ENCODE measurements at regions not wholly inside any gene's neighbourhood (a gene's known extent, or its start where the extent isn't known, plus 50 kb on each side); places are given as distances from the start of the nearest gene placed in this dataset.
"Not testable (repeated sequence)": the region's sequence is repeated elsewhere in the genome, so short reads cannot be mapped to it uniquely, and the experiment has no call there.

GRCh38 chr7:125088555-125088954 lies 158.9 kb upstream of the POT1 start:
- DNase-seq: no peak

DNA sequence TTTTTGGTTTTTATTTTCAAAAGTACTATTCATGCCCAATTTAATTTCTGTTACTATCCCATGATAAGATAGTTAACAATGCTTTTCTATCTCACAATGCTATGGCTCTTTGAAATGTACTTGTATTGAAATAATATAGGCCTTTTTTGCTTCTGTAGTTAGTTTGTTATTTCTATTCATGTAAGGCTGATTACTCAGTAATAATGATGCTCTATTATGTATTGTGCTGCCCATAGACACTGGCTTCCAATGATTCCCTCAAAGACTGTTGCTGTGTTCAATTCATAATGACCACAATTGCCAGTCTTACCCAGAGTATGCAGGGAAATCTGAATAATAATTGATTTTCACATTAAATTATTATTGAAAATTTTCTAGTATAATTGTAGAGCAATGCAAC lies 155.5 kb upstream of the POT1 start:
- no peak for DNase-seq

- DNase-seq: no peak
Observed at GRCh38 chr7:125084196-125084595, 154.6 kb upstream of the POT1 start.

- no peak for DNase-seq
Observed at GRCh38 chr7:125074141-125074540, 144.5 kb upstream of the POT1 start.

GRCh38 chr7:125065546-125065945 lies 135.9 kb upstream of the POT1 start:
- no peak for DNase-seq

DNA sequence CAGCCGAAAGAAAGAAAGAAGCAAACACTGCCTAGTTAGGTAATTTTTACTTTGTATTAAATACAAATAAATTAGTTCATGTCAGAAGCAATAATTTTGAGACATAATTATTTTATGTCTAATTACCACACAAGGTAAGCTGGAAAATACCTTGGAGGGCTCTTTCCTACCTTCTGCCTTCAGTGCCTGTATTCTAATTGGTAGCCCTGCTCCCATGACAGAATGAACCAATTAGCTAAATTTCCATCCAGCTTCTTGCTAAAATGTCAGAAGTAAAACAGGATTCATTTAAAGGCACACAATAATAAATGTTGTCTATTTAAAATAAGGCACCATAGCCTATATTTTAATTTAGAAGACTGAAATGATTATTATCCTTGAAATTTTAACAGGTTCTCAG lies 135.4 kb upstream of the POT1 start:
- no peak for DNase-seq

DNA sequence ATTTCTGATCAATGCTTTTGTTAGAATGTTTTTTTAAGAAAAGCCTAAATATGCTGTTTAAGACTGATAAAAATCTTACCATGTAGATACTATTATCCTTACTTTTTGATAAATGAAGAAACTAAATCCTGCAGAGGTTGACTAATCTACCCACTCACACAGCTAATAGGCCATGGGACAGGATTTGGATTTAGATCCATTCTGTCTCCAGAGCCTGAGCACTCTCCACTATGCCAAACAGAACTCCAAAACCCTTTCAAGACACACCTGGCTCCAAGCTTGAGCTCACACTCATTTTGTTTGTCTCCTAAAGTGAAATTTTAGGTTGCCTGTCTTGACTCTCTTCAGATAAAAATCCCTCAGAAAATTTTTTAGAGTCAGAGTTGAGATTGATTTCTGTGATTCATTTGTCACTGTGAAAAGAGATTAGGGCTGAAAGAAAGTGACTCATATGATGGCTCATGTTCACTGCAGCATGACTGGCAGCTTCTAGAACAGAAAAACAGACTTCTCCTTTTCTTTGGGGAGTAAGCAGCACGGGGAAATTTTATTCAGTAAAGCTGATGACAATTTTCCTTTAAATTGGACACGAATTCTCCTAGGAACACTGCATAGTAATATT lies 132.3 kb upstream of the POT1 start:
- DNase-seq: no peak

GRCh38 chr7:125061083-125061745 lies 131.6 kb upstream of the POT1 start:
- not testable (repeated sequence) for DNase-seq

DNA sequence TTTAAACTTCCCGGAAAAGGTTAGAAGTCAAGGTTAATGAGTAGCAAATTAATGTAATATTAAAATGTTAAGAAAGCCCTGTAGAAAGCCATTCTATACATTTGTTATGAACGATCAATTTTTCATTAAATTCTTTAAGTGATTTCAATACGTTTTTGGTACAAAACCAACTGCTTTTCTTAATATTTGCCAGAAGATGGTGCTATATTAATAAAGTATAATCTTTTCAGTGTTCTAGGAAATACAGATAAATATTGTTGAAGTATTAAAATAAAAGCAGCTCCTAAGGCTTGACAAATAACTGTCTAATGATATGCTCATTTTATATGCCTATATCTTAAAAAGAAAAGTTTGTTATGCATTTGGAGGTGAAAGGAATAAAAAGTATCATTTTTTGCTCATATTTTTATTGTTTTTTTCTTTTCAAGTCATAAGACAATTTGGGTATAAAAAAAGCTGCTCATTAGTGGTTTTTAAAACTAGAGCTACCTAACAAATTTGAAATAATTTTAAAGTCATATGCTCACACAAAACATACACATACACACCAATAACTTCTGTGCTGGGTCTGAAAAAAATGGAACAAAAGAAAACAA lies 130.3 kb upstream of the POT1 start:
- no peak for DNase-seq

DNA sequence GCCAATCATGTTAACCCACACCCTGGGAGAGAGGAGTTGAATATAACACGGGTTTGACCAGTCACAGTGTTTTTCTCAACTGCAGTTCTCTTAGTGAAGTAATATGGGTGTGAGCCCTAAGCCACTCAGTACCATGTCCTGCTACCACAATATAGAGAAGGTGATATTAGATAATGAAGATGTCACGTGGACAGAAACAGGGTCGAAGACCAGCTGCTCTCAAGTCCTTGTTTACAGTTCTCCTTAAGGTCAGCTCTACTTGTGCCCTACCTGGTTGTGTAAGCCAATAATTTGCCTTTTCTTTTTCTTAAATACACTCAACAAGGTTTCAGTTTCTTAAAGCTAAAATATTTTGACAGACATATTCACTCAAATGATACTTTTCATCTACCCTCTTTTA lies 128.3 kb upstream of the POT1 start:
- no peak for DNase-seq

- DNase-seq: no peak
Observed at GRCh38 chr7:125055376-125055775, 125.8 kb upstream of the POT1 start.

GRCh38 chr7:125046767-125047166 lies 117.1 kb upstream of the POT1 start:
- no peak for DNase-seq

GRCh38 chr7:125033506-125033905 lies 103.9 kb upstream of the POT1 start:
- DNase-seq: no peak

DNA sequence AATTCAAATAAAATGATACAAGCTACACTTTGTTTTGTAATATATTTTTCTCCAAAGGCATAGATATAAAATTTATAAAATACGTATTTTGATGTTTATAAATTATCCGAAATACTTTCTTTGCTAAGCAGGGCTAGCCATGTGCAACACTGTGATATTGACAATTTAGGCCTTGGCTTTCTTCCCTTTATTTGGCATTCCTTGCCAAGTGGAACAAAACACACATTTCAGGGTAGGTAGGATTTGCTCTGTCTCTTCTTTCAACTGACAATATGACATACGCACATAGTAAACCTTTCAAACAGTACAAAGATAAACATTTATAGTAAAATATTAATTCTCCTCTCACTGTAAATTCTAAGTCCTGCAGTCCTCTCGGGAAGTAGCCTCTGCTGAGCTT lies 103.3 kb upstream of the POT1 start:
- DNase-seq: no peak

GRCh38 chr7:125030756-125031387 lies 101.2 kb upstream of the POT1 start:
- DNase-seq: no peak

DNA sequence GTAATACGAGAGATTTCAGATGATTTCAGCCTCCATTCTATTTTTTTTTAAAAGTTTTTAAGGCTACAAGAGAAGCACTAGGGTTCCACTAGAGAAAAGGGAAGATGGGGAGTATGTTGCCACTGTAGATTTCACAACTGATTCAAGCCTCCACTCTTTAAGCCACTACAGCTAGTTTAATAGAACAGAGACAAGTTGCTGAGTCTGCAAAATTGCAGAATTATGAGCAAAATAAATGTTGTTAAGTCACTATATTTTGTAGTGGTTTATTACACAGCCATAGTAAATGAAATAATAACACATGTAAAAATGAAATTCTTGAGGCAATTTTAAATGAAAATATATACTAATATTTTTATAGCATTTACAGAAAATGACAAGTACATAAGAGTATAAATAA lies 96.0 kb upstream of the POT1 start:
- DNase-seq: no peak

- DNase-seq: no peak
Observed at GRCh38 chr7:125020801-125021200, 91.2 kb upstream of the POT1 start.

DNA sequence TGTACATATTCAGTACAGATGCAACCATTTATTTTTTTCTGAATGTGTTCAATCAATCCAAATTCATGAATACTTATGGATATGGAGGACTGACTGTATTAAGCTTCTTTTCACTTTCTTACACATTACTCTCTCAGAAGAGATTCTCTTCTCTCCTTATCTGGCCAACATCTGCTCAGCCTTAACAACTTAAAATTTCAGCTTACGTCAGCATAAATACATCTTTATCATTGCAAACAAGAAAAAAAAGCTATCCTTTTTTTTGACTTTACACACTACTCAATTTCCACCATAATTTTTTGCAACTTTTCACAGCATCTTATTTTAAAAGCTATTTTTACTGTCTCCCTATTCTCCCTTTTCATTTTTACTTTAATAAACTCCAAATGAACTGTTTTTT lies 80.9 kb upstream of the POT1 start:
- DNase-seq: no peak

- no peak for DNase-seq
Observed at GRCh38 chr7:124996778-124997177, 67.2 kb upstream of the POT1 start.

GRCh38 chr7:124992851-124993562 lies 63.4 kb upstream of the POT1 start:
- DNase-seq: no peak

DNA sequence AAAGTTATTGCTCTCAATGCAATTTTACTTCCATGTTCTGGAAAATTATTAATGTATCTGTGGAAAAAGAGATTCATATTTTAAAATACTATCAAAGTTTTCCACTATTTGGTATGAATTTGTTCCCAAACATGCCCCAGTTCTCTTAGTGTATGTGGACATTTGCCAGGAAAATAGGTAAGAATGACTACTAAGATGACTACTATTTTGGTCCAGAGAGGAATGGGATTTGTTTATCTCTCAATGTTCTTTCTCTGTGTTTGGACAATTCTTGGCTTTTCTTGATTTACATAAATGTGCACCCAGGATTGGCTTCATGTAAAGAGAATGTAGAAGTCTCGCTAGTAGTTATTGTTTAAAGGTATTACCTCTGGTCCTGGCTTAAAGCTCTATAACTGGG lies 60.3 kb upstream of the POT1 start:
- DNase-seq: no peak
